ENCODE measurements at regions not wholly inside any gene's neighbourhood (a gene's known extent, or its start where the extent isn't known, plus 50 kb on each side); places are given as distances from the start of the nearest gene placed in this dataset.

- Histone ChIP-seq H2BK20ac (ENCODE audit: low read length) (no peak overlapping the region), H2AFZ (ENCODE audit: low read length) (no peak overlapping the region), H3K36me3 (ENCODE audit: control insufficient read depth in 2 of 4, insufficient read depth in 4 of 4, low read length in 3 of 4) (no peaks in the 10 kb centered on the region), H3K4ac (replicated peaks; ENCODE audit: insufficient read length, low read depth, low read length) (no peak overlapping the region), H3K23me2 (ENCODE audit: low read depth, low read length) (no peaks in the 10 kb centered on the region; the same call in 1 of the 2 replicates), H3K14ac (ENCODE audit: insufficient read length) (no peak overlapping the region), H3K23ac (ENCODE audit: insufficient read length) (no peak overlapping the region), H2BK5ac (ENCODE audit: low read depth, low read length) (no peak overlapping the region), H4K91ac (replicated peaks; ENCODE audit: insufficient read length, low read length) (no peak overlapping the region), H4K20me1 (replicated peaks in 1 of 2; ENCODE audit: control insufficient read depth in 1 of 2, insufficient read depth in 2 of 2, low read length in 2 of 2) (no peaks in the 10 kb centered on the region), H3K4me1 (replicated peaks in 1 of 4; ENCODE audit: control insufficient read depth in 3 of 4, insufficient read depth in 4 of 4, low read length in 3 of 4) (no peaks in the 10 kb centered on the region), H2BK15ac (ENCODE audit: low read length) (no peak overlapping the region), H3K18ac (ENCODE audit: extremely low read depth, low read length) (no peak overlapping the region), H2BK120ac (replicated peaks; ENCODE audit: low read depth, low read length) (no peak overlapping the region), H3K4me3 (ENCODE audit: extremely low read depth in 1 of 4, insufficient read depth in 2 of 4, low read depth in 3 of 4, low read length in 4 of 4) (no peak overlapping the region), H2AK5ac (ENCODE audit: low read depth, low read length) (no peak overlapping the region), H3K9me3 (ENCODE audit: insufficient read depth in 2 of 2, low read depth in 1 of 2, low read length in 1 of 2) (no peaks in the 10 kb centered on the region), H3K79me1 (ENCODE audit: low read depth, low read length) (no peaks in the 10 kb centered on the region), H3K27ac (ENCODE audit: low read depth, low read length) (no peak overlapping the region), H4K8ac (ENCODE audit: extremely low read depth, insufficient read depth, low read length) (no peak overlapping the region), H3K79me2 (ENCODE audit: control insufficient read depth in 1 of 2, insufficient read depth in 2 of 2, low read length in 2 of 2) (no peaks in the 10 kb centered on the region), H3K27me3 (replicated peaks in 1 of 4; ENCODE audit: control insufficient read depth in 3 of 4, extremely low read depth in 1 of 4, insufficient read depth in 3 of 4, low read length in 3 of 4) (no peaks in the 10 kb centered on the region), H3K4me2 (ENCODE audit: insufficient read depth in 1 of 2, low read depth in 2 of 2, low read length in 2 of 2) (no peak overlapping the region), H4K5ac (ENCODE audit: insufficient read length, low read depth, low read length) (no peak overlapping the region), H3K56ac (replicated peaks; ENCODE audit: insufficient read length, low read depth, low read length) (no peak overlapping the region), H3K9ac (replicated peaks in 1 of 4; ENCODE audit: extremely low read depth in 1 of 4, low read depth in 3 of 4, low read length in 3 of 4) (no peak overlapping the region), H2BK12ac (ENCODE audit: low read depth, low read length) (no peak overlapping the region)
- POLR2A ChIA-PET (ENCODE audit: partially characterized antibody) = no interaction called here
- DNase-seq (ENCODE audit: low read depth in 1 of 2, low spot score in 2 of 2) (no peak), FAIRE-seq (no peak)
- CTCF ChIA-PET (ENCODE audit: partially characterized antibody) = interaction anchor here (1.7 kb wide), 1 partner anchor 39 kb away, joined by 6 read pairs; no protein-coding TSS in a partner anchor
- no peak for TF ChIP-seq CHD7 (IDR thresholded peaks at IDR 0.05; ENCODE audit: insufficient replicate concordance, low read length)
Measured at GRCh38 chr18:40274618-40275196, 1680.3 kb upstream of the PIK3C3 start.

Data from H1 (cell line).